SK-N-SH (cell line): ENCODE measurements at regions not wholly inside any gene's neighbourhood (a gene's known extent, or its start where the extent isn't known, plus 50 kb on each side); places are given as distances from the start of the nearest gene placed in this dataset.

ENCODE experiments used
- CTCF ChIA-PET: fragments of 300-600, 350-600 bp; formaldehyde crosslinking; extraction: SDS; loops from one replicate; lab custom pipeline; 2021; lab: Yijun Ruan, JAX
- POLR2A ChIA-PET: fragments of 350-600 bp; sonication (Branson Sonifier 250); formaldehyde crosslinking; extraction: SDS; loops from one replicate; lab custom pipeline; 2020; ENCODE audit warnings: antibody characterized with exemption, inconsistent platforms; lab: Yijun Ruan, JAX
- DNase-seq: peaks from one replicate; pipeline ENCODE4 v3.0.0; 2012
- H2AFZ ChIP-seq: fragments of 200-600 bp; sonication (generic); 2 replicates; pipeline ENCODE4 v1.8.1; 2016; ENCODE audit warnings: antibody characterized with exemption, mild to moderate bottlenecking, low read depth
- H3F3A ChIP-seq: fragments of 200-600 bp; sonication (generic); replicated peaks from 2 replicates; pipeline ENCODE3; 2016; ENCODE audit warnings: antibody characterized with exemption, mild to moderate bottlenecking; ENCODE audit not compliant: insufficient read depth
- H3K27ac ChIP-seq, 2 experiments: fragments of 200-500 bp in 1 of 2; fragments of 200-600 bp in 1 of 2; sonication (Bioruptor generic) in 1 of 2; sonication (generic), shearing (Covaris generic) in 1 of 2; 2 replicates each; pipeline versions ENCODE4 v1.5.1 to v1.6.1; 2014 to 2016; ENCODE audit warnings: low read depth in 2 of 2, inconsistent platforms in 1 of 2, low read length in 1 of 2, mild to moderate bottlenecking in 1 of 2, mixed read lengths in 1 of 2
- H3K27me3 ChIP-seq: fragments of 200-600 bp; sonication (generic), shearing (Covaris generic); 2 replicates; pipeline ENCODE4 v1.6.1; 2016; ENCODE audit warnings: mixed run types; ENCODE audit not compliant: insufficient read depth
- H3K36me3 ChIP-seq, 2 experiments: fragments of 200-500 bp in 1 of 2; fragments of 200-600 bp in 1 of 2; sonication (Bioruptor generic) in 1 of 2; sonication (generic) in 1 of 2; replicated peaks in 1 of 2; 2 replicates each; pipeline versions ENCODE3 to v1.5.1; 2014 to 2016; ENCODE audit warnings: low read length in 1 of 2, mild to moderate bottlenecking in 1 of 2; ENCODE audit not compliant: insufficient read depth in 2 of 2, control insufficient read depth in 1 of 2
- H3K4me1 ChIP-seq, 2 experiments: fragments of 200-500 bp in 1 of 2; fragments of 200-600 bp in 1 of 2; sonication (Bioruptor generic) in 1 of 2; sonication (generic), shearing (Covaris generic) in 1 of 2; 2 replicates each; pipeline versions ENCODE4 v1.5.1 to v1.6.1; 2014 to 2016; ENCODE audit warnings: low read depth in 1 of 2, low read length in 1 of 2, mixed run types in 1 of 2; ENCODE audit not compliant: insufficient read depth in 2 of 2, control insufficient read depth in 1 of 2
- H3K4me2 ChIP-seq: fragments of 200-600 bp; sonication (generic), shearing (Covaris generic); 2 replicates; pipeline ENCODE4 v1.6.1; 2017; ENCODE audit warnings: mixed run types
- H3K4me3 ChIP-seq, 2 experiments: fragments of 200-500 bp in 1 of 2; fragments of 200-600 bp in 1 of 2; sonication (Bioruptor generic) in 1 of 2; sonication (generic), shearing (Covaris generic) in 1 of 2; 2 replicates each; pipeline versions ENCODE4 v1.5.1 to v1.8.1; 2014 to 2016; ENCODE audit warnings: low read depth in 2 of 2, inconsistent platforms in 1 of 2, low read length in 1 of 2, mild to moderate bottlenecking in 1 of 2, mixed read lengths in 1 of 2, moderate library complexity in 1 of 2
- H3K79me2 ChIP-seq: fragments of 200-600 bp; sonication (generic); 2 replicates; pipeline ENCODE4 v1.8.1; 2017; ENCODE audit warnings: mild to moderate bottlenecking; ENCODE audit not compliant: insufficient read depth
- H3K9ac ChIP-seq: fragments of 200-600 bp; sonication (generic); 2 replicates; pipeline ENCODE4 v1.6.1; 2017; ENCODE audit warnings: mixed run types
- H3K9me2 ChIP-seq: fragments of 200-600 bp; sonication (generic); 2 replicates; pipeline ENCODE4 v1.6.1; 2017; ENCODE audit warnings: mixed run types
- H3K9me3 ChIP-seq: fragments of 200-600 bp; sonication (generic); 2 replicates; pipeline ENCODE4 v1.6.1; 2017; ENCODE audit warnings: mixed run types, mild to moderate bottlenecking, moderate library complexity
- H4K20me1 ChIP-seq: fragments of 200-600 bp; sonication (generic); 2 replicates; pipeline ENCODE4 v1.6.1; 2017; ENCODE audit warnings: mild to moderate bottlenecking, mixed run types; ENCODE audit not compliant: insufficient read depth
- EP300 ChIP-seq, 2 experiments: IDR thresholded peaks; 2 replicates each; pipeline versions ENCODE4 v1.4.0 to v1.6.1; 2012; ENCODE audit warnings: borderline replicate concordance in 1 of 2, low read depth in 1 of 2, low read length in 1 of 2
- FOSL2 ChIP-seq: IDR thresholded peaks from 2 replicates; pipeline ENCODE4 v1.4.0; 2012; ENCODE audit warnings: low read depth, mild to moderate bottlenecking, moderate library complexity, borderline replicate concordance
- FOXM1 ChIP-seq: IDR thresholded peaks from 2 replicates; pipeline ENCODE4 v1.4.0; 2012; ENCODE audit warnings: low read depth, mild to moderate bottlenecking
- GATA2 ChIP-seq: sonication (generic); formaldehyde crosslinking; IDR thresholded peaks from 2 replicates; pipeline ENCODE4 v1.5.0; 2020; ENCODE audit warnings: mild to moderate bottlenecking, missing genetic modification reagents
- IRF3 ChIP-seq: fragments of 150-350 bp; IDR thresholded peaks from 2 replicates; pipeline ENCODE4 v1.6.1; 2016; ENCODE audit warnings: mild to moderate bottlenecking, low read depth, low read length
- JUND ChIP-seq: IDR thresholded peaks from 2 replicates; pipeline ENCODE4 v1.4.0; 2012
- PBX3 ChIP-seq: IDR thresholded peaks from 2 replicates; pipeline ENCODE4; 2012
- REST ChIP-seq: IDR thresholded peaks from 2 replicates; pipeline ENCODE4 v1.6.1; 2012; ENCODE audit warnings: mild to moderate bottlenecking, low read depth, low read length, moderate library complexity
- SIN3A ChIP-seq: IDR thresholded peaks from 2 replicates; pipeline ENCODE4 v1.6.1; 2012; ENCODE audit warnings: low read depth, mild to moderate bottlenecking, low read length, moderate library complexity, borderline replicate concordance
- SMC3 ChIP-seq: IDR thresholded peaks from 2 replicates; pipeline ENCODE4 v1.6.1; 2012; ENCODE audit warnings: low read depth, low read length, improper control_type of control experiment
- TAF1 ChIP-seq: IDR thresholded peaks from 2 replicates; pipeline ENCODE4 v1.6.1; 2012; ENCODE audit warnings: low read depth, mild to moderate bottlenecking, low read length, moderate library complexity, borderline replicate concordance
- TCF12 ChIP-seq: IDR thresholded peaks from 2 replicates; pipeline ENCODE4 v1.4.0; 2012
- TEAD4 ChIP-seq: IDR thresholded peaks from 2 replicates; pipeline ENCODE4 v1.4.0; 2012; ENCODE audit warnings: mild to moderate bottlenecking, borderline replicate concordance; ENCODE audit not compliant: insufficient read depth
- USF2 ChIP-seq: fragments of 150-350 bp; IDR thresholded peaks from 2 replicates; pipeline ENCODE4 v1.6.1; 2017; ENCODE audit warnings: antibody characterized with exemption, low read length, low read depth, borderline replicate concordance
- whole genome bisulfite sequencing: methylation state at CpG from one replicate; pipeline ENCODE4 v1.1.6; 2017; ENCODE audit warnings: low lambda C conversion rate; 5-methylcytosine and 5-hydroxymethylcytosine counted together

- no peak overlapping the region for H3K4me3 ChIP-seq
- H3K9ac ChIP-seq, result no peak overlapping the region
- H3K36me3 ChIP-seq, result no peaks in the 10 kb centered on the region
- no peak overlapping the region for H3K4me2 ChIP-seq
- POLR2A ChIA-PET, result no interaction called here
- H3K27ac ChIP-seq, result no peak overlapping the region
- no peaks in the 10 kb centered on the region for H3K9me2 ChIP-seq
- H2AFZ ChIP-seq, result no peak overlapping the region
- peaks cover 0 to 20% of the 10 kb centered on the region in 2 experiments; a peak in 2 of 4 replicates for H3K4me1 ChIP-seq
- 28% methylated on average over 10 of the region's 10 CpGs for WGBS
- TF ChIP-seq FOSL2 (peak; percentile 19; the same call in 1 of the 2 replicates), JUND (peak; percentile 31; the same call in 1 of the 2 replicates), PBX3 (peak; percentile 79), USF2 (no peak), FOXM1 (no peak), SIN3A (no peak), IRF3 (no peak), GATA2 (CRISPR knock-in tag) (no peak), REST (no peak), TEAD4 (0 out of 2 replicates have a peak, but pooled peaks have one; percentile 34), TAF1 (no peak), TCF12 (peak; percentile 74), SMC3 (no peak), EP300 (IDR thresholded peaks at IDR 0.05; ENCODE audit: borderline replicate concordance in 1 of 2, low read depth in 1 of 2, low read length in 1 of 2) (peak in 1 of 2 experiments; percentile 53; a peak in 1 of 4 replicates)
- TF ChIP-seq, all 33 proteins: peak for 6
- Histone ChIP-seq H3K79me2 (no peaks in the 10 kb centered on the region), H3K27me3 (no peaks in the 10 kb centered on the region), H3F3A (no peaks in the 10 kb centered on the region), H4K20me1 (no peaks in the 10 kb centered on the region), H3K9me3 (no peaks in the 10 kb centered on the region)
- DNase-seq, result no peak
- CTCF ChIA-PET, result interaction anchor here (1.4 kb wide), 1 partner anchor 21 kb away, joined by 5 read pairs; no protein-coding TSS in a partner anchor
Observed at GRCh38 chr6:163745536-163746400, 331.2 kb downstream of the QKI start.
